Kidney epithelial cell (primary cell): ENCODE measurements at regions not wholly inside any gene's neighbourhood (a gene's known extent, or its start where the extent isn't known, plus 50 kb on each side); places are given as distances from the start of the nearest gene placed in this dataset.

Experiments
- DNase-seq: peaks from one replicate; pipeline ENCODE4 v3.0.0-alpha.2; 2010; ENCODE audit warnings: low read depth
- H3K27me3 ChIP-seq: 2 replicates; pipeline ENCODE4 v1.6.0; 2011; ENCODE audit warnings: low read length; ENCODE audit not compliant: control insufficient read depth, insufficient read depth
- H3K36me3 ChIP-seq: 2 replicates; pipeline ENCODE4 v1.5.1; 2011; ENCODE audit warnings: low read length; ENCODE audit not compliant: control insufficient read depth, insufficient read depth
- H3K4me3 ChIP-seq: 2 replicates; pipeline ENCODE4 v1.5.1; 2011; ENCODE audit warnings: low read depth, mild to moderate bottlenecking, control low read depth, low read length
- TF ChIP-seq, protein P1 (sequence below): IDR thresholded peaks from 2 replicates; pipeline ENCODE4 v1.5.1; 2011; ENCODE audit warnings: mild to moderate bottlenecking, moderate library complexity, low read length, control low read depth, inconsistent platforms; ENCODE audit not compliant: insufficient read depth, poor library complexity, severe bottlenecking

GRCh38 chr1:37137601-37138000 lies 103.3 kb upstream of the GRIK3 start:
- H3K36me3 ChIP-seq, result no peaks in the 10 kb centered on the region
- no peak for DNase-seq
- no peak overlapping the region for H3K4me3 ChIP-seq
- TF ChIP-seq, protein P1, sequence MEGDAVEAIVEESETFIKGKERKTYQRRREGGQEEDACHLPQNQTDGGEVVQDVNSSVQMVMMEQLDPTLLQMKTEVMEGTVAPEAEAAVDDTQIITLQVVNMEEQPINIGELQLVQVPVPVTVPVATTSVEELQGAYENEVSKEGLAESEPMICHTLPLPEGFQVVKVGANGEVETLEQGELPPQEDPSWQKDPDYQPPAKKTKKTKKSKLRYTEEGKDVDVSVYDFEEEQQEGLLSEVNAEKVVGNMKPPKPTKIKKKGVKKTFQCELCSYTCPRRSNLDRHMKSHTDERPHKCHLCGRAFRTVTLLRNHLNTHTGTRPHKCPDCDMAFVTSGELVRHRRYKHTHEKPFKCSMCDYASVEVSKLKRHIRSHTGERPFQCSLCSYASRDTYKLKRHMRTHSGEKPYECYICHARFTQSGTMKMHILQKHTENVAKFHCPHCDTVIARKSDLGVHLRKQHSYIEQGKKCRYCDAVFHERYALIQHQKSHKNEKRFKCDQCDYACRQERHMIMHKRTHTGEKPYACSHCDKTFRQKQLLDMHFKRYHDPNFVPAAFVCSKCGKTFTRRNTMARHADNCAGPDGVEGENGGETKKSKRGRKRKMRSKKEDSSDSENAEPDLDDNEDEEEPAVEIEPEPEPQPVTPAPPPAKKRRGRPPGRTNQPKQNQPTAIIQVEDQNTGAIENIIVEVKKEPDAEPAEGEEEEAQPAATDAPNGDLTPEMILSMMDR, result no peak
- no peaks in the 10 kb centered on the region for H3K27me3 ChIP-seq

DNA sequence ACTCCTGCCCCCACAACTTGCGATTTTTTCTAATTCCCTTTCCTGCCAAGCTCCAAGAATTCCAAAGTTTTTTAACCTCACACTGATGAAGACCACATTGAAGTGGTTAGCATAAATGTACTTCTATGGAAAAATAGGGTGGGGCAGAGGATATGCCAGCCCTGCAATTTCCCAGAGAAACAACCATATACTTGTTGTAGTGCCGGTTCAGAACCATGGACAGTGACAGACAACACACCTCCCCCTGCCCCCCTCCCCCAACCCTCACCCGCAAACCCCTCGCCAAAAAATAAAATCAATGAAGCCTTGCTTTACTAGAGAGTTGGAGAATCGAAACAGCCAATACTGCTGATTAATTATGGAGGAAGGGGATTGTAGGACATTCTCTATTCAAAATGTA lies 109.5 kb upstream of the GRIK3 start:
- H3K36me3 ChIP-seq, result no peaks in the 10 kb centered on the region
- TF ChIP-seq, protein P1, result no peak
- no peak overlapping the region for H3K4me3 ChIP-seq
- H3K27me3 ChIP-seq, result no peaks in the 10 kb centered on the region
- DNase-seq, result no peak

GRCh38 chr1:37146071-37146470 lies 111.8 kb upstream of the GRIK3 start:
- TF ChIP-seq, protein P1, result no peak
- Histone ChIP-seq H3K4me3 (no peak overlapping the region), H3K27me3 (no peaks in the 10 kb centered on the region), H3K36me3 (no peaks in the 10 kb centered on the region)
- DNase-seq, result no peak

- no peak overlapping the region for H3K4me3 ChIP-seq
- H3K27me3 ChIP-seq, result no peaks in the 10 kb centered on the region
- TF ChIP-seq, protein P1, result no peak
- no peaks in the 10 kb centered on the region for H3K36me3 ChIP-seq
- no peak for DNase-seq
Observed at GRCh38 chr1:37147392-37147831, 113.1 kb upstream of the GRIK3 start.

GRCh38 chr1:37147906-37148305 lies 113.6 kb upstream of the GRIK3 start:
- DNase-seq, result no peak
- no peaks in the 10 kb centered on the region for H3K27me3 ChIP-seq
- no peak overlapping the region for H3K4me3 ChIP-seq
- TF ChIP-seq, protein P1, result no peak
- no peaks in the 10 kb centered on the region for H3K36me3 ChIP-seq

GRCh38 chr1:37148663-37149062 lies 114.3 kb upstream of the GRIK3 start:
- no peak overlapping the region for H3K4me3 ChIP-seq

More at GRCh38 chr1:37148663-37149062, 114.3 kb upstream of the GRIK3 start:
- H3K36me3 ChIP-seq, result no peaks in the 10 kb centered on the region
- no peak for DNase-seq
- TF ChIP-seq, protein P1, result no peak
- no peaks in the 10 kb centered on the region for H3K27me3 ChIP-seq
